ENCODE measurements at regions not wholly inside any gene's neighbourhood (a gene's known extent, or its start where the extent isn't known, plus 50 kb on each side); places are given as distances from the start of the nearest gene placed in this dataset.
A peak's percentile ranks its signal among the peaks of the same experiment; 100 is the strongest.
"Not testable (repeated sequence)": the region's sequence is repeated elsewhere in the genome, so short reads cannot be mapped to it uniquely, and the experiment has no call there.

- no peak for DNase-seq (ENCODE audit: low read depth)
Measured at GRCh38 chr10:5576780-5577624, 52.2 kb downstream of the CALML3 start.

- not testable (repeated sequence) for DNase-seq (ENCODE audit: low read depth)
Measured at GRCh38 chr10:5580038-5580428, 55.3 kb downstream of the CALML3 start.

GRCh38 chr10:5581670-5582566 is 57.2 kb downstream of the CALML3 start:
- no peak for DNase-seq (ENCODE audit: low read depth)

GRCh38 chr10:5582736-5583135 is 58.0 kb downstream of the CALML3 start:
- no peak for DNase-seq (ENCODE audit: low read depth)

GRCh38 chr10:5583525-5584175 is 58.9 kb downstream of the CALML3 start:
- DNase-seq (ENCODE audit: low read depth) = peak; percentile 57

- peak; percentile 95 for DNase-seq (ENCODE audit: low read depth)
Measured at GRCh38 chr10:5584895-5585516, 60.2 kb downstream of the CALML3 start.

- no peak for DNase-seq (ENCODE audit: low read depth)
Measured at GRCh38 chr10:5585517-5586206, 60.9 kb downstream of the CALML3 start.

GRCh38 chr10:5587151-5588079 is 62.7 kb downstream of the CALML3 start:
- DNase-seq (ENCODE audit: low read depth) = no peak

- no peak for DNase-seq (ENCODE audit: low read depth)
Measured at GRCh38 chr10:5588080-5588453, 63.3 kb downstream of the CALML3 start.

- DNase-seq (ENCODE audit: low read depth) = no peak
Measured at GRCh38 chr10:5588603-5589002, 63.8 kb downstream of the CALML3 start.

All from iris pigment epithelial cell (primary cell).